IMR-90 (cell line): ENCODE measurements at regions not wholly inside any gene's neighbourhood (a gene's known extent, or its start where the extent isn't known, plus 50 kb on each side); places are given as distances from the start of the nearest gene placed in this dataset.

Experiments used
- ATAC-seq: fragments of 200-7000 bp; cut with Tn5 transposase; 2 replicates; pipeline ENCODE4 v1.9.1; 2020; ENCODE audit warnings: low read depth, mild to moderate bottlenecking, moderate library complexity
- BruUV-seq: library from RNA; stranded (reverse); fragments of 400-500 nt; replicated peaks from 2 replicates; lab custom pipeline; 2021; lab: Mats Ljungman, UMichigan
- CTCF ChIA-PET: fragments of 300-600 bp; formaldehyde crosslinking; extraction: SDS; loops from one replicate; lab custom pipeline; 2021; ENCODE audit warnings: antibody characterized with exemption; lab: Yijun Ruan, JAX
- POLR2A ChIA-PET: fragments of 300-600 bp; sonication (Branson Sonifier 250); formaldehyde crosslinking; loops from one replicate; lab custom pipeline; 2022; ENCODE audit warnings: antibody characterized with exemption; ENCODE audit not compliant: unreplicated experiment; lab: Charles Lee
- DNase-seq: peaks from one replicate; pipeline ENCODE4 v3.0.0; 2013
- H2AFZ ChIP-seq: replicated peaks from 2 replicates; pipeline ENCODE3; 2013; ENCODE audit warnings: low read length, mild to moderate bottlenecking; ENCODE audit not compliant: poor library complexity
- H2AK5ac ChIP-seq: 2 replicates; pipeline ENCODE4 v1.6.1; 2013; ENCODE audit warnings: low read depth, low read length, inconsistent platforms
- H2AK9ac ChIP-seq: replicated peaks from 2 replicates; pipeline ENCODE3; 2013; ENCODE audit warnings: mild to moderate bottlenecking, low read depth, low read length, moderate library complexity; ENCODE audit not compliant: poor library complexity
- H2BK120ac ChIP-seq: 2 replicates; pipeline ENCODE4 v1.6.1; 2013; ENCODE audit warnings: low read depth, low read length, inconsistent platforms
- H2BK15ac ChIP-seq: 3 replicates; pipeline ENCODE4 v1.6.1; 2013; ENCODE audit warnings: low read depth, low read length, inconsistent platforms
- H2BK20ac ChIP-seq: 2 replicates; pipeline ENCODE4 v1.6.1; 2013; ENCODE audit warnings: low read depth, mild to moderate bottlenecking, inconsistent platforms, low read length, moderate library complexity
- H2BK5ac ChIP-seq: 2 replicates; pipeline ENCODE4 v1.6.1; 2013; ENCODE audit warnings: mild to moderate bottlenecking, low read depth, low read length, inconsistent platforms; ENCODE audit not compliant: poor library complexity, severe bottlenecking
- H3K14ac ChIP-seq: replicated peaks from 2 replicates; pipeline ENCODE4 v1.6.1; 2013; ENCODE audit warnings: low read depth, low read length, inconsistent platforms
- H3K18ac ChIP-seq: 2 replicates; pipeline ENCODE4 v1.6.1; 2013; ENCODE audit warnings: low read depth, low read length, control low read depth
- H3K23ac ChIP-seq: 2 replicates; pipeline ENCODE4 v1.6.1; 2013; ENCODE audit warnings: low read depth, low read length, inconsistent platforms
- H3K27ac ChIP-seq: 2 replicates; pipeline ENCODE4 v1.5.1; 2013; ENCODE audit warnings: mild to moderate bottlenecking, control low read depth, low read length; ENCODE audit not compliant: insufficient read depth
- H3K27me3 ChIP-seq: 2 replicates; pipeline ENCODE4 v1.6.1; 2013; ENCODE audit warnings: low read length; ENCODE audit not compliant: control insufficient read depth, insufficient read depth
- H3K36me3 ChIP-seq: 2 replicates; pipeline ENCODE4 v1.6.1; 2013; ENCODE audit warnings: low read length, mixed read lengths; ENCODE audit not compliant: control insufficient read depth, insufficient read depth
- H3K4ac ChIP-seq: 2 replicates; pipeline ENCODE4 v1.6.1; 2013; ENCODE audit warnings: low read depth, low read length, inconsistent platforms
- H3K4me1 ChIP-seq: 2 replicates; pipeline ENCODE4 v1.6.1; 2013; ENCODE audit warnings: low read length, mixed read lengths; ENCODE audit not compliant: control insufficient read depth, insufficient read depth
- H3K4me2 ChIP-seq: 2 replicates; pipeline ENCODE4 v1.6.1; 2013; ENCODE audit warnings: low read depth, mild to moderate bottlenecking, control low read depth, low read length, moderate library complexity
- H3K4me3 ChIP-seq: 2 replicates; pipeline ENCODE4 v1.5.1; 2013; ENCODE audit warnings: low read depth, mild to moderate bottlenecking, control low read depth, low read length, moderate library complexity; ENCODE audit not compliant: insufficient read depth
- H3K56ac ChIP-seq: 2 replicates; pipeline ENCODE4 v1.6.1; 2013; ENCODE audit warnings: low read length, inconsistent platforms; ENCODE audit not compliant: insufficient read depth; ENCODE audit errors: extremely low read depth
- H3K79me1 ChIP-seq, 2 experiments: 2 replicates each; pipeline ENCODE4 v1.6.1; 2013; ENCODE audit warnings: low read length in 2 of 2, inconsistent platforms in 1 of 2, low read depth in 1 of 2
- H3K9ac ChIP-seq: 2 replicates; pipeline ENCODE4 v1.6.1; 2013; ENCODE audit warnings: low read depth, low read length, control low read depth
- H3K9me1 ChIP-seq: 2 replicates; pipeline ENCODE4 v1.6.1; 2013; ENCODE audit warnings: low read length, inconsistent platforms; ENCODE audit not compliant: insufficient read depth
- H3K9me3 ChIP-seq: 2 replicates; pipeline ENCODE4 v1.6.1; 2013; ENCODE audit warnings: low read length; ENCODE audit not compliant: control insufficient read depth, insufficient read depth
- H4K20me1 ChIP-seq: 2 replicates; pipeline ENCODE4 v1.6.1; 2013; ENCODE audit warnings: low read length, inconsistent platforms; ENCODE audit not compliant: insufficient read depth
- H4K5ac ChIP-seq: 2 replicates; pipeline ENCODE4 v1.6.1; 2013; ENCODE audit warnings: mild to moderate bottlenecking, low read depth, low read length, control low read depth
- H4K8ac ChIP-seq, 2 experiments: 2 replicates each; pipeline ENCODE4 v1.6.1; 2013; ENCODE audit warnings: low read depth in 2 of 2, low read length in 2 of 2, control low read depth in 1 of 2, inconsistent platforms in 1 of 2
- H4K91ac ChIP-seq: 2 replicates; pipeline ENCODE4 v1.6.1; 2013; ENCODE audit warnings: low read depth, low read length, inconsistent platforms; ENCODE audit not compliant: insufficient read depth
- BHLHE40 ChIP-seq: fragments of 150-350 bp; IDR thresholded peaks from 2 replicates; pipeline ENCODE4 v1.6.1; 2016; ENCODE audit warnings: mild to moderate bottlenecking, low read depth, low read length
- CHD1 ChIP-seq: IDR thresholded peaks from 2 replicates; pipeline ENCODE4 v1.6.1; 2012; ENCODE audit warnings: low read depth, low read length, improper control_type of control experiment
- FOS ChIP-seq: fragments of 150-350 bp; IDR thresholded peaks from 2 replicates; pipeline ENCODE4 v1.6.1; 2016; ENCODE audit warnings: low read depth, low read length
- MAZ ChIP-seq: IDR thresholded peaks from 2 replicates; pipeline ENCODE4 v1.6.1; 2012; ENCODE audit warnings: low read depth, mild to moderate bottlenecking, low read length, improper control_type of control experiment, moderate library complexity, borderline replicate concordance
- NFE2L2 ChIP-seq: fragments of 150-350 bp; IDR thresholded peaks from 2 replicates; pipeline ENCODE4 v1.6.1; 2016; ENCODE audit warnings: low read depth, mild to moderate bottlenecking, low read length
- USF2 ChIP-seq: fragments of 150-350 bp; IDR thresholded peaks from 2 replicates; pipeline ENCODE4 v1.6.1; 2017; ENCODE audit warnings: mild to moderate bottlenecking, antibody characterized with exemption, low read length, low read depth
- WGBS, 2 experiments: methylation state at CpG; one replicate each; pipeline versions ENCODE4 v1.1.5 to v1.1.7; 2013; ENCODE audit warnings: missing lambda C conversion rate in 2 of 2; ENCODE audit not compliant: insufficient read length in 1 of 2; ENCODE audit errors: extremely low coverage in 2 of 2; 5-methylcytosine and 5-hydroxymethylcytosine counted together
- dilution Hi-C: fragments of 300-500 bp; cut with HindIII; formaldehyde crosslinking; loops from one replicate; pipeline ENCODE4 v1.14.3; 2018; ENCODE audit warnings: low sequenced_read_pairs; ENCODE audit not compliant: unreplicated experiment
- in situ Hi-C: fragments of 300-500 bp; cut with MboI; formaldehyde crosslinking; loops from 3 replicates; pipeline ENCODE4 v1.14.3; 2019; ENCODE audit warnings: low sequenced_read_pairs, inconsistent platforms, mixed read lengths
- intact Hi-C: fragments of 100-400 bp; cut with micrococcal nuclease; formaldehyde crosslinking; loops from 2 replicates; pipeline ENCODE4 v1.10.0; 2022

- DNase-seq (no peak), ATAC-seq (no peak)
- no peak overlapping the region for H2BK120ac ChIP-seq
- H3K27me3 ChIP-seq: no peaks in the 10 kb centered on the region
- H3K9ac ChIP-seq: no peak overlapping the region
- ChIA-PET POLR2A (no interaction called here), CTCF (interaction anchor here (2.3 kb wide), 1 partner anchor 16 kb away, joined by 7 read pairs; no protein-coding TSS in a partner anchor)
- no peak overlapping the region for H2AK9ac ChIP-seq
- H3K4me1 ChIP-seq: no peaks in the 10 kb centered on the region
- H3K14ac ChIP-seq: no peak overlapping the region
- H2BK15ac ChIP-seq: no peak overlapping the region
- H3K9me1 ChIP-seq: no peaks in the 10 kb centered on the region
- WGBS, 2 experiments: 100% methylated on average over 1 of the region's 4 CpGs; no CpG with 5 or more reads in 1 of the 2 experiments
- no peaks in the 10 kb centered on the region for H3K36me3 ChIP-seq
- no peak overlapping the region for H3K56ac ChIP-seq
- no peak overlapping the region for H2BK5ac ChIP-seq
- in situ Hi-C loops: no loop called here
- no peak overlapping the region for H4K91ac ChIP-seq
- no peak overlapping the region for H3K27ac ChIP-seq
- no peaks in the 10 kb centered on the region for H3K79me1 ChIP-seq
- no peak overlapping the region for H2BK20ac ChIP-seq
- H3K4me2 ChIP-seq: no peak overlapping the region
- H2AK5ac ChIP-seq: no peak overlapping the region
- H3K9me3 ChIP-seq: no peaks in the 10 kb centered on the region
- H3K4me3 ChIP-seq: no peak overlapping the region
- H4K5ac ChIP-seq: no peak overlapping the region
- H4K20me1 ChIP-seq: no peaks in the 10 kb centered on the region
- no TSS peak for BruUV-seq
- intact Hi-C loops: no loop called here
- no peak overlapping the region for H4K8ac ChIP-seq
- no peak overlapping the region for H2AFZ ChIP-seq
- dilution Hi-C loops: no loop called here
- TF ChIP-seq NFE2L2 (no peak), FOS (no peak), USF2 (no peak), BHLHE40 (no peak), MAZ (no peak), CHD1 (no peak)
- H3K4ac ChIP-seq: no peak overlapping the region
- H3K18ac ChIP-seq: no peak overlapping the region
- H3K23ac ChIP-seq: no peak overlapping the region
Measured at GRCh38 chr16:80314042-80314441, 226.8 kb upstream of the DYNLRB2 start.
